HuH-7 (cell line): ENCODE measurements at regions not wholly inside any gene's neighbourhood (a gene's known extent, or its start where the extent isn't known, plus 50 kb on each side); places are given as distances from the start of the nearest gene placed in this dataset.

Experiments
- DNase-seq: peaks from one replicate; pipeline ENCODE4 v3.0.0; 2011; ENCODE audit warnings: low spot score

GRCh38 chr4:126682250-126682649 lies 950.5 kb upstream of the INTU start:
- no peak for DNase-seq

- DNase-seq: no peak
These were observed 946.3 kb upstream of the INTU start for GRCh38 chr4:126686491-126686890.

- DNase-seq: no peak
These were observed 945.0 kb upstream of the INTU start for GRCh38 chr4:126687655-126688358.

GRCh38 chr4:126691797-126692196 lies 941.0 kb upstream of the INTU start:
- DNase-seq: no peak

- no peak for DNase-seq
These were observed 935.0 kb upstream of the INTU start for GRCh38 chr4:126697748-126698147.

- no peak for DNase-seq
These were observed 934.5 kb upstream of the INTU start for GRCh38 chr4:126698224-126698623.

GRCh38 chr4:126701756-126702155 lies 931.0 kb upstream of the INTU start:
- no peak for DNase-seq

GRCh38 chr4:126702747-126703146 lies 930.0 kb upstream of the INTU start:
- DNase-seq: no peak

- DNase-seq: no peak
These were observed 927.5 kb upstream of the INTU start for GRCh38 chr4:126705266-126705665.

- DNase-seq: no peak
These were observed 924.0 kb upstream of the INTU start for GRCh38 chr4:126708716-126709115.

- no peak for DNase-seq
These were observed 921.8 kb upstream of the INTU start for GRCh38 chr4:126710935-126711334.

GRCh38 chr4:126715067-126715466 lies 917.7 kb upstream of the INTU start:
- DNase-seq: no peak

- no peak for DNase-seq
These were observed 917.1 kb upstream of the INTU start for GRCh38 chr4:126715681-126716080.

- no peak for DNase-seq
These were observed 914.6 kb upstream of the INTU start for GRCh38 chr4:126718136-126718535.

- no peak for DNase-seq
These were observed 912.9 kb upstream of the INTU start for GRCh38 chr4:126719852-126720251.

GRCh38 chr4:126725906-126726305 lies 906.9 kb upstream of the INTU start:
- DNase-seq: no peak

- no peak for DNase-seq
These were observed 905.3 kb upstream of the INTU start for GRCh38 chr4:126727461-126727860.

GRCh38 chr4:126731062-126731461 lies 901.7 kb upstream of the INTU start:
- DNase-seq: no peak

GRCh38 chr4:126733301-126733700 lies 899.5 kb upstream of the INTU start:
- no peak for DNase-seq

GRCh38 chr4:126734465-126734864 lies 898.3 kb upstream of the INTU start:
- no peak for DNase-seq

GRCh38 chr4:126735294-126736132 lies 897.2 kb upstream of the INTU start:
- no peak for DNase-seq

- no peak for DNase-seq
These were observed 896.6 kb upstream of the INTU start for GRCh38 chr4:126736133-126736518.

- no peak for DNase-seq
These were observed 894.7 kb upstream of the INTU start for GRCh38 chr4:126737899-126738526.
